ENCODE measurements at regions not wholly inside any gene's neighbourhood (a gene's known extent, or its start where the extent isn't known, plus 50 kb on each side); places are given as distances from the start of the nearest gene placed in this dataset.
"Not testable (repeated sequence)": the region's sequence is repeated elsewhere in the genome, so short reads cannot be mapped to it uniquely, and the experiment has no call there.

- no peaks in the 10 kb centered on the region for H3K9me3 Mint-ChIP-seq
- H3K4me3 Mint-ChIP-seq (ENCODE audit: low read depth), result no peak overlapping the region
- DNase-seq (ENCODE audit: low spot score), result no peak
- intact Hi-C loops (cut with micrococcal nuclease), result no loop called here
- peaks cover 7% of the 10 kb centered on the region for H3K36me3 Mint-ChIP-seq (ENCODE audit: low read depth)
- H3K27me3 Mint-ChIP-seq (ENCODE audit: low read depth), result no peaks in the 10 kb centered on the region
- H3K27ac Mint-ChIP-seq, result no peak overlapping the region
- peaks cover 38% of the 10 kb centered on the region for H3K4me1 Mint-ChIP-seq (ENCODE audit: low read depth)
Observed at GRCh38 chr22:25395915-25396314, 168.6 kb upstream of the GRK3 start.

DNA sequence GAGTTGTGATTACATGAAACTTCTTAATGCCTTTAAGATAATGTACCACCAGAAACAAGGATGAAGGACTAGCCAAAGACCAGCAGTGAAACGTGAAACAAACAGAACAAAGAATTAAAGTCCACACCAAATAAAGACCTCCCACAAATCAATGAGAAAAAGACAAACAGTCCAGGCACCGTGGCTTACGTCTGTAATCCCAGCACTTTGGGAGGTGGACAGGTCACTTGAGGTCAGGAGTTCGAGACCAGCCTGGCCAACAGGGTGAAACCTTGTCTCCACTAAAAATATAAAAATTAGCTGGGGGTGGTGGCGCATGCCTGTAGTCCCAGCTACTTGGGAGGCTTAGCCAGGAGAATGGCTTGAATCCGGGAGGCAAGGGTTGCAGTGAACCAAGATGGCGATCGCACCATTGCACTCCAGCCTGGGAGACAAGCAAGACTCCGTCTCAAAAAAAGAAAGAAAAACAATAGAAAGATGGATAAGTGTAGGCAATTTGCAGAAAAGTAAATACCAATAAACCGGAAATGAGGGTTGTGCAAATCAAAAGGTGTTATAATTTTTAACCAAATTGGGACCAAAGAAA lies 167.8 kb upstream of the GRK3 start:
- peak overlapping the region; percentile 30 for H3K4me3 Mint-ChIP-seq (ENCODE audit: low read depth)
- no peaks in the 10 kb centered on the region for H3K9me3 Mint-ChIP-seq
- no peak overlapping the region for H3K27ac Mint-ChIP-seq
- H3K27me3 Mint-ChIP-seq (ENCODE audit: low read depth), result no peaks in the 10 kb centered on the region
- peaks cover 42% of the 10 kb centered on the region for H3K4me1 Mint-ChIP-seq (ENCODE audit: low read depth)
- intact Hi-C loops (cut with micrococcal nuclease), result no loop called here
- DNase-seq (ENCODE audit: low spot score), result no peak
- peaks cover 7% of the 10 kb centered on the region for H3K36me3 Mint-ChIP-seq (ENCODE audit: low read depth)

GRCh38 chr22:25397616-25398015 lies 166.9 kb upstream of the GRK3 start:
- no peaks in the 10 kb centered on the region for H3K9me3 Mint-ChIP-seq
- peaks cover 49% of the 10 kb centered on the region for H3K4me1 Mint-ChIP-seq (ENCODE audit: low read depth)
- peaks cover 7% of the 10 kb centered on the region for H3K36me3 Mint-ChIP-seq (ENCODE audit: low read depth)
- peak overlapping the region; percentile 48 for H3K4me3 Mint-ChIP-seq (ENCODE audit: low read depth)
- H3K27me3 Mint-ChIP-seq (ENCODE audit: low read depth), result no peaks in the 10 kb centered on the region
- DNase-seq (ENCODE audit: low spot score), result no peak
- peak overlapping the region; percentile 36 for H3K27ac Mint-ChIP-seq
- intact Hi-C loops (cut with micrococcal nuclease), result loop anchor here (2.0 kb wide), 1 partner anchor 35 kb away; no protein-coding TSS in a partner anchor

- peaks cover 56% of the 10 kb centered on the region for H3K4me1 Mint-ChIP-seq (ENCODE audit: low read depth)
Observed at GRCh38 chr22:25398591-25399062, 165.8 kb upstream of the GRK3 start.

DNA sequence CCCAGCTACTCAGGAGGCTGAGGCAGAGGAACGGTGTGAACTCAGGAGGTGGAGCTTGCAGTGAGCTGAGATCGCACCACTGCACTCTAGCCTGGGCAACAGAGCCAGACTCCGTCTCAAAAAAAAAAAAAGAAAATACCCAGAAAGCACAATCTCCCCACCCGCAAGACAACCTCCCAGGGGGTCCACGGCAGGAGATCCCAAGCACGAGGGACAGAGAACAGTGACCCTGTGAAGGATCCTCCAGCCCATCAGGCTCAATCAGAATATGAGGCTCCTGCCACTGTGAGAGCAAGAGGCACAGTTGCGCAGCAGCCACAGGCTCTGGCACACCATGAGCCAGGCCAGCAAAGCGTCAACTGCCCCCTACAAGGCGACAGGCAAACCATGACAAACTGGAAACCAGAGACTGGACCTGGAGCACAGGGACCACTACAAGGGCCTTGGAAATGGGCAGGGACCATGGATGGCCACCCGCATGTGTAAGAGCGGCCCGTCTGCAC lies 164.8 kb upstream of the GRK3 start:
- intact Hi-C loops (cut with micrococcal nuclease), result loop anchor here (2.0 to 10.0 kb wide), 3 partner anchors 37 to 595 kb away; partner anchors contain the start of gene SGSM1
- Mint-ChIP-seq H3K36me3 (ENCODE audit: low read depth) (peaks cover 15% of the 10 kb centered on the region), H3K4me1 (ENCODE audit: low read depth) (peaks cover 60% of the 10 kb centered on the region), H3K27ac (no peak overlapping the region), H3K9me3 (no peaks in the 10 kb centered on the region), H3K4me3 (ENCODE audit: low read depth) (no peak overlapping the region), H3K27me3 (ENCODE audit: low read depth) (no peaks in the 10 kb centered on the region)
- no peak for DNase-seq (ENCODE audit: low spot score)

More at GRCh38 chr22:25398591-25399062, 165.8 kb upstream of the GRK3 start:
- H3K27ac Mint-ChIP-seq, result peak overlapping the region; percentile 46
- not testable (repeated sequence) for H3K9me3 Mint-ChIP-seq; H3K27me3 Mint-ChIP-seq (ENCODE audit: low read depth); H3K36me3 Mint-ChIP-seq (ENCODE audit: low read depth)
- H3K4me3 Mint-ChIP-seq (ENCODE audit: low read depth), result peak overlapping the region; percentile 30
- intact Hi-C loops (cut with micrococcal nuclease), result loop anchor here (2.0 kb wide), 1 partner anchor 36 kb away; no protein-coding TSS in a partner anchor
- DNase-seq (ENCODE audit: low spot score), result peak; percentile 48

GRCh38 chr22:25402160-25402500 lies 162.3 kb upstream of the GRK3 start:
- Mint-ChIP-seq H3K4me3 (ENCODE audit: low read depth) (peak overlapping the region; percentile 1), H3K27ac (peak overlapping the region; percentile 27), H3K4me1 (ENCODE audit: low read depth) (peaks cover 48% of the 10 kb centered on the region), H3K9me3 (no peaks in the 10 kb centered on the region), H3K27me3 (ENCODE audit: low read depth) (no peaks in the 10 kb centered on the region), H3K36me3 (ENCODE audit: low read depth) (peaks cover 8% of the 10 kb centered on the region)
- intact Hi-C loops (cut with micrococcal nuclease), result loop anchor here (5.0 to 10.0 kb wide), 2 partner anchors 45 to 597 kb away; partner anchors contain the start of gene SGSM1
- no peak for DNase-seq (ENCODE audit: low spot score)

DNA sequence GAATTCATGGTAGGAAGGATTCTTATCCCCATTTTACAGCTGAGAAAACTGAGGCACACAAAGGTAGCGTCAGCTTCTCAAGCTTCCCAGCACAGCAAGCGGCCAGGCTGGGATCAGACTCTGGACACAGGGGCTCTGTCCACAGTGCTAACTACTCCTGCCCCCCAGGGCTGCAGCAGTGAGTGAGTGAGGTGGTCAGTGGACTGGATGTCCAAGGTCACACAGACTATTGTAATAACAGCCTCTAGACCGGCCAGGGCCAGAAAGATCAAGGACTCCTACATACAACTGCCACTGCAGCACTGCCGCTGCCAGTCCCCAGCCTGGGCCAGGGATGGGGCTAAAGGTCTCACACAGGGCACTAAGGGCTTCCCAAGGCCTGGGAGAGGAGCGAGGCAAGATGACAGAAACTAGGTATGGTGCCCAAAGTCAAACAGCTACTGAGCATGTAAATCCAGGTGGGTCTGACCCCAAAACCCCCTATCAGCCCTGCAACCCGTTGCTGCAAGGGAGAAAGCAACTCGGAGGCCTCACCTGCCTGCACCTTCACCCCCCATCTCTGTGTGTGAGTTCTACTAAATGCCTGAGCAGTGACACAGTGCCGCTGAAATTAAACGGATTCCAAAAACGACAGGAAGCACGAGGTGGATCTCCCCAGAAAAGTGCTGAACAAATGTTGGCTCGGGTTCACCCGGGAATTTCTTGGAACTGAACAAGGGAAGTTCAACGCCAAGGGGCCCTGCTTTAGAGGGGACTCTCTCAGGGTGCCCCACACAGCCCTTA lies 161.8 kb upstream of the GRK3 start:
- Mint-ChIP-seq H3K9me3 (no peaks in the 10 kb centered on the region), H3K4me1 (ENCODE audit: low read depth) (peaks cover 44% of the 10 kb centered on the region), H3K27ac (peak overlapping the region; percentile 46), H3K27me3 (ENCODE audit: low read depth) (no peaks in the 10 kb centered on the region), H3K36me3 (ENCODE audit: low read depth) (peaks cover 8% of the 10 kb centered on the region), H3K4me3 (ENCODE audit: low read depth) (peak overlapping the region; percentile 86)
- intact Hi-C loops (cut with micrococcal nuclease), result loop anchor here (5.0 to 10.0 kb wide), 2 partner anchors 45 to 598 kb away; partner anchors contain the start of gene SGSM1
- DNase-seq (ENCODE audit: low spot score), result no peak

DNA sequence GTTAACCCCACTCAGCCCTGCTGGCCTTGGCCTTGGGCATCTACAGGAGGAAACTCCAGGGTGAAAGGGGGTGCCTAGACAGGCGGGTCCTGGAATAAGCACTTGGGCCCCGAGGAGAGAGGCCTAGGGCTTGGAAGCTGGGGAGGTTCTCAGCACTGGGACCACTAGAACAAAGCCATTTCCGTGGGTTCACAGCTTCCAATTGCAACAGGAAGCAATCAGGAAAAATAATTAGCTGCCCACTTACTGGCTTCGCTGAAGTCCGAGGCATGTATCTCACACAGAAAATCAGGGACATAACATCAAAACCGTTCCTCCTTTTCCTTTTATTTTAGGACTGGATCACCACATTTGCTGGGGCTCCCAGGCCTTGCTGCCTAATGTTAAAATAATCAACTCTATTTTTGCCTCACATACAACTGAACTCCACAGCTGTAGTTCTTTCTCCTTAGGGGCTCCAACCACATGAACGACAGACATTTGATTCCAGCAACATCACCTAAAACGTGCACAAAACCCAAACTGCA lies 161.1 kb upstream of the GRK3 start:
- no peaks in the 10 kb centered on the region for H3K27me3 Mint-ChIP-seq (ENCODE audit: low read depth)
- no peak for DNase-seq (ENCODE audit: low spot score)
- no peaks in the 10 kb centered on the region for H3K9me3 Mint-ChIP-seq
- intact Hi-C loops (cut with micrococcal nuclease), result loop anchor here (5.0 to 10.0 kb wide), 2 partner anchors 44 to 599 kb away; partner anchors contain the start of gene SGSM1
- H3K27ac Mint-ChIP-seq, result peak overlapping the region; percentile 73
- peaks cover 8% of the 10 kb centered on the region for H3K36me3 Mint-ChIP-seq (ENCODE audit: low read depth)
- H3K4me1 Mint-ChIP-seq (ENCODE audit: low read depth), result peaks cover 41% of the 10 kb centered on the region
- peak overlapping the region; percentile 86 for H3K4me3 Mint-ChIP-seq (ENCODE audit: low read depth)

DNA sequence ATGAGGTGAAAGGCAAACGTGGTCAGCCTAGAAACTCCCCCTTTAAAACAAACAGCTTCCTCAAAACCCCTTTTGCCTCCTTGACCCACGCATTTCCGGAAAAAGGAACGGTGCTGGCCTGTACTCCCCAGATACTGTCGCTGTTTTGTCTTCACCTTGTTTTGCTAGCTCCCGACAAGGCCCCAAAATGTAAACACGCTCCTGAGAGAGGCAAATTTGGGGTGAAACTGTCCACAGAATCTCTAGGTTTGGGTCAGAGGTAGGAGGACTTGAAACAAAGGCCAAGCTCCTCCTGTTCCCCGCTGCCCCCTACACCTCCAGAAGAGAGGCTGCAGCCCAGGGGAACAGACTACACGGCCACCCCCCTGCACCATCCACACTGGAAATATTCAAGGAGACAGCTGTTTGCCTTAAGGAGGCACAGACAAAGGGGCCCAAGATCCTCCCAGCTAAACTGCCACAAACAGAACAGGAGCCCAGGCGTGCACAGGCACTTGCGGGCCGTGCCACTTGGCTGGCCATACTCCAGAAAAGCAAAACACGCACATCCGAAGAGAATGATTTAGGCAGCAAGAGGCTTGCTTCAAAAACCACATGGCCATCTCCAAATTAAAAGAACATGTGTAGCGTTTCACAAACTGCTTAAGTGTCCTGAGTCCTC lies 160.5 kb upstream of the GRK3 start:
- peak overlapping the region; percentile 73 for H3K27ac Mint-ChIP-seq
- H3K4me1 Mint-ChIP-seq (ENCODE audit: low read depth), result peaks cover 36% of the 10 kb centered on the region
- intact Hi-C loops (cut with micrococcal nuclease), result loop anchor here (5.0 to 10.0 kb wide), 2 partner anchors 43 to 599 kb away; partner anchors contain the start of gene SGSM1
- no peaks in the 10 kb centered on the region for H3K27me3 Mint-ChIP-seq (ENCODE audit: low read depth)
- DNase-seq (ENCODE audit: low spot score), result no peak
- peaks cover 8% of the 10 kb centered on the region for H3K36me3 Mint-ChIP-seq (ENCODE audit: low read depth)
- H3K9me3 Mint-ChIP-seq, result no peaks in the 10 kb centered on the region
- peak overlapping the region; percentile 86 for H3K4me3 Mint-ChIP-seq (ENCODE audit: low read depth)

GRCh38 chr22:25404556-25404927 lies 159.9 kb upstream of the GRK3 start:
- Mint-ChIP-seq H3K27me3 (ENCODE audit: low read depth) (no peaks in the 10 kb centered on the region), H3K36me3 (ENCODE audit: low read depth) (peaks cover 8% of the 10 kb centered on the region), H3K9me3 (no peaks in the 10 kb centered on the region), H3K4me3 (ENCODE audit: low read depth) (peak overlapping the region; percentile 86), H3K4me1 (ENCODE audit: low read depth) (peaks cover 35% of the 10 kb centered on the region), H3K27ac (no peak overlapping the region)
- DNase-seq (ENCODE audit: low spot score), result no peak
- intact Hi-C loops (cut with micrococcal nuclease), result loop anchor here (5.0 to 10.0 kb wide), 2 partner anchors 43 to 600 kb away; partner anchors contain the start of gene SGSM1

- H3K9me3 Mint-ChIP-seq, result no peaks in the 10 kb centered on the region
- intact Hi-C loops (cut with micrococcal nuclease), result loop anchor here (5.0 to 10.0 kb wide), 2 partner anchors 42 to 600 kb away; partner anchors contain the start of gene SGSM1
- H3K4me1 Mint-ChIP-seq (ENCODE audit: low read depth), result peaks cover 31% of the 10 kb centered on the region
- peak overlapping the region; percentile 46 for H3K27ac Mint-ChIP-seq
- H3K36me3 Mint-ChIP-seq (ENCODE audit: low read depth), result peaks cover 8% of the 10 kb centered on the region
- H3K4me3 Mint-ChIP-seq (ENCODE audit: low read depth), result peak overlapping the region; percentile 85
- H3K27me3 Mint-ChIP-seq (ENCODE audit: low read depth), result no peaks in the 10 kb centered on the region
- DNase-seq (ENCODE audit: low spot score), result peak; percentile 68
Observed at GRCh38 chr22:25404928-25405816, 159.3 kb upstream of the GRK3 start.
